ENCODE measurements at regions not wholly inside any gene's neighbourhood (a gene's known extent, or its start where the extent isn't known, plus 50 kb on each side); places are given as distances from the start of the nearest gene placed in this dataset.

DNA sequence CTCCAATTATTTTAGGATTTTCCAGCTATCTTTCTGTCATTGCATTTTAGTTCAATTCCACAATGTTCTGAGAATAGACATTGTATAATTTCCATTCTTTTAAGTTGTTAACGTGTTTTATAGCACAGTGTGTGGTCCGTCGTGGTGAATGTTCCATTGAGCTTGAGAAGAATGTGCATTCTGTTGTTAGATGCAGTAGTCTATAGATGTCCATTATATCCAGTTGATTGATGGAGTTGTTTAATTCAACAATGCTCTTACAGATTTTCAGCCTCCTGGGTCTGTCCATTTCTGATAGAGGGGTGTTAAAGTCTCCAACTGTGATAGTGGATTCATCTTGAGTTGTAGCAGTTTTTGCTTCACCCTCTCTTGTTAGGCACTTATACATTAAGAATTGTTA, 1587.7 kb upstream of the NUDT12 start:
- TF ChIP-seq, protein P1, sequence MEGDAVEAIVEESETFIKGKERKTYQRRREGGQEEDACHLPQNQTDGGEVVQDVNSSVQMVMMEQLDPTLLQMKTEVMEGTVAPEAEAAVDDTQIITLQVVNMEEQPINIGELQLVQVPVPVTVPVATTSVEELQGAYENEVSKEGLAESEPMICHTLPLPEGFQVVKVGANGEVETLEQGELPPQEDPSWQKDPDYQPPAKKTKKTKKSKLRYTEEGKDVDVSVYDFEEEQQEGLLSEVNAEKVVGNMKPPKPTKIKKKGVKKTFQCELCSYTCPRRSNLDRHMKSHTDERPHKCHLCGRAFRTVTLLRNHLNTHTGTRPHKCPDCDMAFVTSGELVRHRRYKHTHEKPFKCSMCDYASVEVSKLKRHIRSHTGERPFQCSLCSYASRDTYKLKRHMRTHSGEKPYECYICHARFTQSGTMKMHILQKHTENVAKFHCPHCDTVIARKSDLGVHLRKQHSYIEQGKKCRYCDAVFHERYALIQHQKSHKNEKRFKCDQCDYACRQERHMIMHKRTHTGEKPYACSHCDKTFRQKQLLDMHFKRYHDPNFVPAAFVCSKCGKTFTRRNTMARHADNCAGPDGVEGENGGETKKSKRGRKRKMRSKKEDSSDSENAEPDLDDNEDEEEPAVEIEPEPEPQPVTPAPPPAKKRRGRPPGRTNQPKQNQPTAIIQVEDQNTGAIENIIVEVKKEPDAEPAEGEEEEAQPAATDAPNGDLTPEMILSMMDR (conservative IDR thresholded peaks at IDR 0.05; ENCODE audit: low read length): no peak
- H3K4me3 ChIP-seq (ENCODE audit: low read length): no peak overlapping the region
- DNase-seq (ENCODE audit: low read depth): no peak

DNA sequence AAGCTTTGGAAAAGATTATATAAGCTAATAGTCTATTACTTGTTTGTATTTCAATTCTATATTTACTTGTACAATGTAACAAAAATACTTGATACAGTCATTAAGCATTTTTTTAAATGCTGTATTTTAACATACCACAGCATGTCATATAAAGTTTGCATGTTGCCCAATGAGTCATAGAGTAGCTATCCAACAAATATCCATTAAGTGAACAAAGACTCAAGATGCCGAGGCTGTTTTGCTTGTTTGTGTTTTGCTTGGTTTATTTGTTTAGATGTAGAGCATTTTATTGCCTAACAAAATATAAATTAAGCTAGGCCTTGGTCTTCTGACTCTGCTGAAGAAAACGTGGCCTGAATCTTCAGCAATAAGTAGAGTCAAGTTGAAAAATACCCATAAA, 1584.3 kb upstream of the NUDT12 start:
- no peak overlapping the region for H3K4me3 ChIP-seq (ENCODE audit: low read length)
- TF ChIP-seq, protein P1 (conservative IDR thresholded peaks at IDR 0.05; ENCODE audit: low read length): no peak
- DNase-seq (ENCODE audit: low read depth): no peak

DNA sequence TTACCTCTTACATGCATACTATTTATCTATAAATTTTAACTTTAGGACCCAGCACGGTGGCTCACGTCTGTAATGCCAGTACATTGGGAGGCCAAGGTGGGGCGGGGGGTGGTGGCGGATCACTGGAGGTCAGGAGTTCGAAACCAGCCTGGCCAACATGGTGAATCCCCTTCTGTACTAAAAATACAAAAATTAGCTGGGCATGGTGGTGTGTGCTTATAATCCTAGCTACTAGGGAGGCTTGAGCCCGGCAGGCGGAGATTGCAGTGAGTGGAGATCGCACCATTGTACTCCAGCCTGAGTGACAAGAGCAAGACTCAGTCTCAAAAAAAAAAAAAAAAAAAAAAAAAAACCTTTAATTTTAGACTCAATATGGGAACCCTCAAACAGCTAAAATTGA, 1582.6 kb upstream of the NUDT12 start:
- H3K4me3 ChIP-seq (ENCODE audit: low read length): no peak overlapping the region
- TF ChIP-seq, protein P1 (conservative IDR thresholded peaks at IDR 0.05; ENCODE audit: low read length): no peak
- DNase-seq (ENCODE audit: low read depth): no peak

DNA sequence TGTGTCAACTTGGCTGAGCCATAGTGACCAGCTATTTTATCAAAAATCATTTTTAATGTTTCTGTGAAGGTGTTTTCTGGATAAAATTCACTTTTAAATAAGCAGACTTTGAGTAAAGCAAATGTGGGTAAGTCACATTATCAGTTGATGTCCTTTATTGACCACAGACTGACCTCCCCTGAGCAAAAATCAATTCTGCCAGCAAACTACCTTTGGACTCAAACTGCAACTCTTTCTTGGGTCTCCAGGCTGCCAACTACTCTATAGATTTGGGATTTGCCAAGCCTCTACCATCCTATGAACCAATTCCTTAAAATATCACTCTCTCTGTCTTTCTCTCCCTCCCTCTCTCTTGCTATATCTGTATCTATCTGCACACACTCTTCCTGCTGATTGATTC, 1571.7 kb upstream of the NUDT12 start:
- TF ChIP-seq, protein P1 (conservative IDR thresholded peaks at IDR 0.05; ENCODE audit: low read length): no peak
- no peak overlapping the region for H3K4me3 ChIP-seq (ENCODE audit: low read length)
- no peak for DNase-seq (ENCODE audit: low read depth)

DNA sequence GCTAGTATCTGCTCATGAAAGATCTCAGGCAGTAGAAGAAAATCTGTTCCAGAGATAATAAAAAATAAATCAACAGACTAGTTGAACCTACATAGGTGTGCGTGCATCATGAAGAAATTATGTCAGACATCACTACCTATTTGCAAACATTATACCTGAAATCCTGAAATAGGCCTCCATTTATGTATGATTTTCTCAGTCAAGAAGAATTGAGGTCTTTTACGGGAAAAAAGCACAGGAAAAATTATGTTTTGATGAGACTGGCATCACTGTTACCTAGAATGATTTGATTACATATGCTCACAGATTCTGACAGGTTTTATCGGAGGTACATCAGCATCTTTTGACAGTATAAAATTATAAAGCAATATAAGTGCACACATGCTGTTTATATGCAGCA, 1570.5 kb upstream of the NUDT12 start:
- TF ChIP-seq, protein P1 (conservative IDR thresholded peaks at IDR 0.05; ENCODE audit: low read length): no peak
- DNase-seq (ENCODE audit: low read depth): no peak
- no peak overlapping the region for H3K4me3 ChIP-seq (ENCODE audit: low read length)

DNA sequence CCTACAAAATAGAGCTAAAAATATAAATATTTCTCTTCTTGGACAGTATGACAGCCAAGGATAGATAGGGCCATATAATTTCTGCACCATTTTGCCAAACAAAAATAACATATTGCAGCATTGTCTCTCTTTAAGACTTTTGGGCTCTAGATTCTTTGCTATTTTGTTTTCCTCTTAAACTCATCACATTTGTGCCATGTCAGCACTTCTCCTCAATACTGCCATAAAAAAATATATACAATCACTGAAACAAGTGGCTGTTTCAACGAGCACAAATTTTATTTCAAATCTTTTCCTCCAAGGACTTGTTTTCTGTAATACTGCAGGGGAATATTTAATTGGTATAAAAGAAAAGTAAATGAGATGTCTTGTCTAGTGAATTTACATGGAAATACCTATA, 1570.0 kb upstream of the NUDT12 start:
- no peak overlapping the region for H3K4me3 ChIP-seq (ENCODE audit: low read length)
- DNase-seq (ENCODE audit: low read depth): no peak
- TF ChIP-seq, protein P1 (conservative IDR thresholded peaks at IDR 0.05; ENCODE audit: low read length): no peak

DNA sequence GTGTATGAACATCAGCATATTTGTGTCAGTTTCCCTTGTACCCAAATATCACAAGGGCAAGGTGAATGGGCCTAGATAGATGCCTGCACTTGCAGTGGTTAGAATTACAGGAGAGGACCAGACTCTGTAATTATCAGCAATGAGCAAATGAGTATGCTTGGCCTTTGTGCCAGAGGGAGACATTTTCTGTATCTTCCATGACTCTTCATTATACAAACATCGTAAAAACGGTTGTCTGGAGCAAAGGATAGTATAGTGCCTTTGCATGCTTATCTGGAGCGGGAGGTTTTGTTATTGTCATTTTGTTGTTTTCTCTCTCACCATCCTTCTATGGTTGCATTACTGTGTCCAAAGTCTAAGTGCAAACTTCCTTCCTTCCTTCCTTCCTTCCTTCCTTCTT, 1568.5 kb upstream of the NUDT12 start:
- TF ChIP-seq, protein P1 (conservative IDR thresholded peaks at IDR 0.05; ENCODE audit: low read length): no peak
- H3K4me3 ChIP-seq (ENCODE audit: low read length): no peak overlapping the region
- DNase-seq (ENCODE audit: low read depth): no peak
